Activated CD4-positive, alpha-beta T cell treated with anti-CD3 and anti-CD28 coated beads for 24 hours (primary cell): ENCODE measurements at regions not wholly inside any gene's neighbourhood (a gene's known extent, or its start where the extent isn't known, plus 50 kb on each side); places are given as distances from the start of the nearest gene placed in this dataset.
"Not testable (repeated sequence)": the region's sequence is repeated elsewhere in the genome, so short reads cannot be mapped to it uniquely, and the experiment has no call there.

Experiments used
- DNase-seq, 2 donors: peaks; one replicate each; pipeline ENCODE4 v3.0.0-alpha.2; 2020; ENCODE audit warnings: low read depth in 2 of 2

DNA sequence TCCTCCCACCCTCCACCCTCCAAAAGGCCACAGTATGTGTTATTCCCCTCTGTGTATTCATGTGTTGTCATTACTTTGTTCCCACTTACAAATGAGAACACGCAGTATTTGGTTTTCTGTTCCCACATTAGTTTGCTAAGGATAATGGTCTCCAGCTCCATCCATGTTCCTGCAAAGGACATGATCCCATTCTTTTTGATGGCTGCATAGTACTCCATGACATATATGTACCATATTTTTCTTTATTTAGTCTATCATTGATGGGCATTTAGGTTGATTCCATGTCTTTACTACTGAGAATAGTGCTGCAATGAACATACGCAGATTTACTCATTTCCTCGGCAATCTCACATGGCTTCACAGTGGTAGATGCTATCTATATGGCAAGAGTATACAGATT lies 453.6 kb upstream of the CFAP20DC start:
- DNase-seq = no peak

DNA sequence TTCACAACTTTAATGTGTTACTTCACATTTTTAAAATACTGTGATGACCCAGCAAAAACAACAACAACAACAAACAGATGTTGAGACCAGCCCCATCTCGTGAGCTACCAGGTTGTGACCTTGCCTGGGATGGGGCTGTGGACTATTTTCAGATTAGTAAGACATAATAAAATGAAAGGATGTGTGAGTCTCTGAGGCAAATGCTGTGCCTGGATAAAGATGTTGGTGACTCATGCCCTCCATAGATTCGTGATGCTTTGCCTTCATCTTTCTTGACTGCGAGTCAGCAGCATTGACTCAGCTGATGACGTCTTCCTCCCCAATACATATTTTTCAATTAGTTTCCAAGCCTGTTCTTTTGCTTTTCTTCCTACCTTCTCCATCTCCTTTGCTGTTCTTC lies 453.0 kb upstream of the CFAP20DC start:
- peak; percentile 5 to 25 for DNase-seq

DNA sequence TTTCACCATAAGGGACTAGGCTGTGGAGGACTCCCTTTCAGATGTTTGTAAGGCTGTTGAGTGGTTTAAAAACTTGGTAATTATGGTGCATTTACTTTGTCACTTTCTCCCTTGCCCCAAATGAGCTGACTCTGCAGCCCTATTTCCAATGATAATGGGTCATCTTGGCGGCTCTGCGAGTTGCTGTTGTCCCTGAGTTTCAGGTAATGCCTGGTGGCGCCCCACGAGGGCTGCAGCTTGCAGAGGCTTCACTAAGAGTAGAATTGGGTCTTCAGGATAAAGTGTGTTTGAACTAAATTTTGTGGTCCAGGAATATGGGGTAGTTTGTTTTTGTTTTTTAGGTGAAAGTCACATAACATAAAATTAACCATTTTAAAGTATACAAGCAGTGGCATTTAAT lies 450.1 kb upstream of the CFAP20DC start:
- no peak for DNase-seq

DNA sequence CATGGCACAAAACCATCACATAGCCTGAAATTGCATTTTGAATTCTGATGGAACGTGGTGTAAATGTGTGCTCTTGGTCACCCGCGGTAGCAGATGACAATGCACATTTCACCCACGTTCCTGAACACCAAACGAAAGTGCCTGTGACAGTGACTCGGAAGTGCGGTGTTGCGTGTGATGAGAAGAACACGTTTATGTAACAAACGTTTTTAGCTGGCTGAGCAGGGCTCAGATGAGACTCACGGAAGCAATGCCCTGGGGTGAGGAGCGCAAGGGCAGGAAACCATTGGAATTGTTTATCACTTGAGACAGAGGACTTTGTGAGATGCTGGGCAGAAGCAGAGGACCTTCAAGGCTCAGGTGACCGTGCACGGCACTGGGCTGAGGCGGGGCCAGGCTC lies 449.2 kb upstream of the CFAP20DC start:
- DNase-seq = no peak

DNA sequence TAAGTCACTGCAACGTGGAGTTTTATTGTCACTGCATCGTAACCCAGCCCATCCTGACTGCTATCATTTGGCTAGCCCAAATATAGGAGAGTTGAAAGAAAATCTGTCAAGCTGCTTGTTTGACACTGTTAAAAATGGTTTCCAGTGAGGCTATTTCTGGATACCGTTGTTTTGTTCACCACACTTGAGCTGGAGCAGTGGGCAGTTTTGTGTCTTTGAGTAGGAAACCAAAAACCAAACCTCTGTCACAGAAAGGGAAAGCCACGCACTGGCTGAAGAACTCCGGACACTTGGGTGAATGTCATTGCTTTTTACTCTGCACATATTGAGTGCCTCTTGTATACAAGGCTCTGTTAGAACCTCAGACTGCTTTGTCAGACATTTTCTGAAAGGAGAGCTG lies 446.4 kb upstream of the CFAP20DC start:
- DNase-seq = no peak

DNA sequence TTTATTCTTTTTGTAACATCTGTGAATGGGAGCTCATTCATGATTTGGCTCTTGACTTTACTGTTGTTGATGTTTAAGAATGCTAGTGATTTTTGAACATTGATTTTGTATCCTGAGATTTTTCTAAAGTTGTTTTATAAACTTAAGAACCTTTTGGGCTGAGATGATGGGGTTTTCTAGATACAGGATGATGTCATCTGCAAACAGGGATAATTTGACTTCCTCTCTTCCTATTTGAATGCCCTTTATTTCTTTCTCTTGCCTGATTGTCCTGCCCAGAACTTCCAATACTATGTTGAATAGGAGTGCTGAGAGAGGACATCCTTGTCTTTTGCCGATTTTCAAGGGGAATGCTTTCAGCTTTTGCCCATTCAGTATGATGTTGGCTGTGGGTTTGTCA lies 445.1 kb upstream of the CFAP20DC start:
- not testable (repeated sequence) for DNase-seq

DNA sequence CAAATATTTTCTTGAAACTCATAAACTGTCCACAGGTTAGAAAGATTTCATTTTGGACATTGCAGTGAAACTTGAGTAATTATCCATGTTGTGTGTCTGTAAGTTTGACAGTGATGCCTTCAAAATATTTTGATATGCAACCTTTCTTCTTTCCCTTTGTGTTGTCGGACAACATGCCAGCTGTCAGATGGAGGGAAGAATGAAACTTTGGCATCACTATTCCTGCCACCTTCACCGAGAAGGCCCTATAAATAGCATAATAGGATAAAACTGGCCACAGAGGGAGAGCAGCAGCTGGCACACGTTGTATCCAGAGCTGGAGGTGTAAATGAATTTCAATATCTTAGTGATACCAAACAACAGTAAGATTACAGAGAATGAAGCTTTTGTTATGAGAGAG lies 436.7 kb upstream of the CFAP20DC start:
- no peak for DNase-seq

DNA sequence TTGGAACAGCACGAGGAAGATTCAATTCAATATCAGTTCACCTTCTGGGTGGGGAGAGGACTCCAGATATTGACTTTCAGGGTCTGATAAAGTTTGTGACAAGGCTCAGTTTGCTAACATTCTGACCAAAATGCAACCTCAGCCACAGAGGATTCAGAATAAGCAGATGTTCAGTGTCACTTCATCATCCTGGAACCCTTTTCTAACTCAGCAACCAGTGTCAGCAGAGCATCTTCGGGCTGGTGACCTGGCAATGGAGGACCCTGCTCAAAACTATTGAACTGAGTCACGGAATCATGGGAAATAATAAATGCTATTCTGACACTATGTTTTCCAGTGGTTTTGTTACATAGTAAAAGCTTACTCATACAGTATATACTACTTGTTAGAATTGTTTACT lies 433.4 kb upstream of the CFAP20DC start:
- no peak for DNase-seq

DNA sequence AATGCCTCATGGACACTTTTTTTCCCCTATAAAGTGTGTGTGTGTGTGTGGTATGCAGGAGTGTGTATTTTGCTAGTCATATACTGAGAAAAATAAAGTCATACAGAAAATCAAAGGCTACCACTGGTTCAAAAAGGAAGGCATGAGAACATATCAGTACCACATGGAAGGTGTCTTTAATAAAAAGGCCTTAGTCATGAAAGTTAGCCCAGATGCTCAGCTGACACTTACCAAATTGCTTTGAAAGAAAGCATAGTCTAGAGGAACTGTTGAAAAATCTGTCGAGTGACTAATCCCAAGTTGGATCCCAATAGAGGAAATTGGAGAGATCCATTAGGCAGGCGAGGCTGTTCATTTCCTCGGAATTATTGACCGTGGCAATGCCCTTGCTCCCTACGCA lies 432.9 kb upstream of the CFAP20DC start:
- DNase-seq = no peak

DNA sequence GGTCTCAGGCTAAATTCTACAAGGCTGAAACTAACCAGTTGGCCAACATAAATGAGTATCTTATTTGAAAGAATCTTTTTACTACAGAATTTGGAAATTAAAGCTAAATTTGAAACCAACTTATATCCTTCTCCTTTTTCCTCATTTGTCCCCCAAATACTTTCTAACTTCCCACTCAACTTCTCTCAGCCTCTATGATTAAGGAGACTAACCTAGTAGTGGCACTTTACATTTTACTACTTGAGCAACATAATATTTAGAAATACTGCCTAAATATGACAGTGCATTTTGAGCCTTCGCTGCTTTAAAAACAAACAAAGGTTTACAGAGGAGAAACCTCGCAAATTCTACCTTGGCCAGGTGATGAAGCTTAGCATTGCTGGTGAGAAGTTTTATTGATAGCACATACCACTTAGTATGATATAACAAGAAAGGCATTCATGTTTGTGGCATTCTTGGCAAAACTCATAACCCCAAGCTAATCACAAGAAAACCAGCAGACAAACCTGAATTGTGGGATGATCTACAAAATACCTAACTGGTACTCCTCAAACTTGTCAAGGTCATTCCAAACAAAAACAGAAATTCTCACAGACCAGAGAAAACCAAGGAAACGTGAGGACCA lies 432.1 kb upstream of the CFAP20DC start:
- DNase-seq = no peak

DNA sequence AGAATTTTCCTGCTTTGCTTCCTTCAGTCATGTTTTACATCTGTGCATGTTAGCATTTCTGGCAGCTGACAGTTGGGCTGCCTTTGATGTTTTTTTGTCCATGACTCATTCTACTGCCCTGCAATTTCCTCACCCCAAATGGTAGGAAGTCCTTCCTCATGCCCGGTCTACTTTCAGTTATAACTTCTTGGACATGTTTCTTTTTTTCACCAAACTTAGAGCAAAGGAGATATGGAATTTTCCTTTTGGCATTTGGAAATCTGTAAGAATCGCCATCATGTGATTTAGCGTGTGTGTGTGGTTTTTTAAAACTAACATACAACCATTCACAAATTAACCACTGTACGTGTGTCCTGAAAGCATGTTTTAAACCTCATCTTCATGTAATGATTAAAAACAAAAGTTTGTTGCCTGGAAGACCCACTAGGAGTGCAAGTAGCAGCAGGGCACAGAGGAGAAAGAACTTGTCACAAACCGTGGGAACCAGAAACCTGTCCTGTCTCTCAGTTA lies 430.7 kb upstream of the CFAP20DC start:
- no peak for DNase-seq

DNA sequence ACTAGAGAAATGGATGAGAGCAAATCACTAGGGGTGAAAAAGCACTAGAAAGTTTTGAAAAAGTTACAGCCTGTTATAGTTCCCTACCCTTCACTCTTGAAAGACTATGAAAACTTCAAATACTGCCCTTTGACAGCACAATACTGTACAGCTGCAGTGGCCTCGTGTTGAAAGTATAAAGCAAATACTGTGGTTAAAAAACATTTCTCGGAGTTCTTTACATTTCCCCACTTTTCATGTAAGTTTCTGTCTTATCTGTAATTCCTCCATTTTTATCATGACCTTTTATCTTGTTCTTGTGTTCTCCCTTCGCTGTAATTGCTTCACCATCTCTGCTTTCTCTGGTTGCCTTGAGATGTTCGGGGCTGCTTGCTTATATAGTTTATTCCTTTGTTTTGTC lies 423.8 kb upstream of the CFAP20DC start:
- no peak for DNase-seq

DNA sequence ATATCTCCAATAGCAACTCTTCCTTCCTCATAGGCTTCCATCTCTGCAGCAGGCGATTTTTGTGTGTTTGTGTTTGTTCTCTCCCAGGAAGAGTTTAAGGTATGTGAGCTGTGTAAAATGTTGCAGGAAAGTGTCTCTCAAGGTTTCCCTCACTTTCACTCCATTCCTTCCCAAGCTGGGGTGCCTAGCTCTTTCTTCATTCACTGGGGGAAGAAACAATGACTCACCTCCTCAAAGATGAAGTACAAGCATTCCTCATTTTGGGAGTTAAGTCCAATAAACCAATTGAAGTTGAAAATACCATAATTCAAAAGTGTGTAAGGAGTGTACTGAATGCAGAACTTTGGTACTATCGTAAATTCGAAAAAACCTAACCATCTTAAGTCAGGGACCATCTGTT lies 422.7 kb upstream of the CFAP20DC start:
- no peak for DNase-seq

DNA sequence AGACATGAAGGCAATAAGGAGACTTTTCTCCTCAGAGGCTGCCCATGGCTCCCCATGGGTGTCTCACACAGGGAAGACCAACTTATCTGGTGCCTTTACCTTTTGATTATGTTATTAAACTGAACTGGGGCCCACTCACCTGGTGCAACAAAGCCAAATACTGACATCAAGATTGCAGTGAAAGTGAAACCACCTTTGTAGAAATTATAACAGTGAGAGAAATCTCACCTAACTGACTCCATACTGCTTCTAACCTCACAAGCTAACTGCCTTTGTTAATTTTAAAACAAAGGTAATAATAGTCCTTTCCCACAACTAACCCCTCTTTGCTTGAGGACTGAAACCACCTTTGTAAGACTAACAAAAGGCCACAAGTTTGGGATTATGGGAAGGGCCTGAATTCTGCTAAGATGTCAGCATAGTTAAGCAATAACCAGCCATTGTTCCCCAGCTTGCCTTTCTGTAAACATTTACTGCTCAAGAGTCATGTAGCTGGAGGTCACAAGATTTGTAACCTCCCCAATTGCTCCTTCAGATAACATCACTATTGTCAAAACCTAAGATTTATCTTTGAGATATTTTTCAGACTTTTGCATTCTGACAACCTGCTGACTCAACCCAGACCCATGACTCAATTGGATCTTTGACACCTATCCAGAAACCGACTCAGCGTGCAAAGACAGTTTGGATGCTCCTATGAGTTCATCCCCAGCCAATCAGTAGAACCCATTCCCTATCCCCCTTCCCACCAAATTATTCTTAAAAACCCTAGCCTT lies 420.3 kb upstream of the CFAP20DC start:
- DNase-seq = no peak

DNA sequence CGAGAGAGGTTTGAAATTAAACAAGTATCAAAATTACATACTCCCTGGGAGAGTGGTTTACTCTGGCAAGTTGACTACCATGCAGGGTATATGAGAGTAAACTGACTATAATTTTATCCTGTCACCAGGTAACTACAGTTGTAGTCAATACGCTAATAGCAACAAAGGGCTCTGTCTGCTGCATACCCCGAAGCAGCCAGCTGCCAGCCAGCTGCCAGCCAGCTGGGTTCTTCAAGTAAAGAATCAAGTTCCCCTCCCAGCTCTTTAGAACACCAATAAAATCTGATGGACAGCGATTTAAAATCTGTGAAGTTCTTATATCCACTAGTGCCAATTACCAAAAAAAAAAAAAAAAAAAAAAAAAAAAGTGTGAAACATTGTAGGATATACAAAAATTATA lies 417.7 kb upstream of the CFAP20DC start:
- no peak for DNase-seq

DNA sequence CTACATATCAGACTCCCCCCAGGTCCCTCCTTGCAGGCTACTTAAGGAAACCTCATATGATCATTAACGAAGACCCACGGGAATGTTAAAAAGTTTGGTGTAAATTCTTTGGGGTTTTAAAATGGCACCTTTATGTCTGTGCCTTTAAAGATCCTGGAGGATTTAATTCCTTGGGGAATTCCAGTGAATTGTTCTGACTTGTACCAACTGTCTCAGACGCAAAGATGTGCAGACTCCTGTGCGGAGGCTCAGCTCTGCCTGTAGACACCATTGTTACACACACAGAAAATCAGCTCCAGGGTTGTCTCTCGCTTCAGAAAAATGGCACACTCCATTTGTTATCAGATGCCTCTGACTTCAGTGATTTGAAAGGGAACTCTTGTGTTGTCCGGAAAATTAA lies 414.4 kb upstream of the CFAP20DC start:
- DNase-seq = no peak

DNA sequence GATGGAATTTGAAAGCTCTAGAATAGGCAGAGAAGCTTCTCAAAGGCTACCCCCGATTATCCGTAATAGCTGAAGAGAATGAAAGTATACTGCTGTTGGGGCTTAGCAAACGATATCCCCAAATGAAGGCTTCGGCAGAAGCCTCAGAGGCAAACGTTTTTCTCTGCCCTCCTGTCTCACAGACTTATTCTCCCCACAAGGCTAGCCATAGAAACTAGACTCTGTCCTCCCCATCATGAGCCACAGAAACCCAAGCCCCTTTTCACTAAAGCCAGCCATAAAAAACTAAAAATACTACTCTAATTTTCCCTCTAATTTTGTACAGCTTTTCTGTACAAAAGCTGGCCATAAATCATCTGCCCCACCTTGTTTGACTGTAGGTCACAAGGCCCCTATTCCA lies 413.4 kb upstream of the CFAP20DC start:
- no peak for DNase-seq

DNA sequence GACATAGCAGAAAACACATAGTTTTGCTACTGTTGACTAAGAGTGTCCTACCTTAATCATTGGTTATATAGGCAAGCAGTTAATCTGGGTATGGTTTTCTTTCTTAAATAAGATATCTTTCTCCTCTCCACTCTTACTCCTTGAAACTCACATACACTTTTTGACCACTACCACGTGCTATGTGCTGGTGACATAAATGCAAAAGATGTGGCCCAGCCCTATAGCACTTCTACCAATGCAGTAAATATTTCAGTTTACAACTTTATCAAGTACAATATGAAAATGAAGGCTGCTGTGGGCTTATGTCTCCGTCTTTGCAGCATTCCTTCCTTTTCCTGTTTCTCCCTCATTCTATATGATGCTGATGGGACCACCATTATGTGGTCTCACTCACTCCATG lies 410.2 kb upstream of the CFAP20DC start:
- no peak for DNase-seq

DNA sequence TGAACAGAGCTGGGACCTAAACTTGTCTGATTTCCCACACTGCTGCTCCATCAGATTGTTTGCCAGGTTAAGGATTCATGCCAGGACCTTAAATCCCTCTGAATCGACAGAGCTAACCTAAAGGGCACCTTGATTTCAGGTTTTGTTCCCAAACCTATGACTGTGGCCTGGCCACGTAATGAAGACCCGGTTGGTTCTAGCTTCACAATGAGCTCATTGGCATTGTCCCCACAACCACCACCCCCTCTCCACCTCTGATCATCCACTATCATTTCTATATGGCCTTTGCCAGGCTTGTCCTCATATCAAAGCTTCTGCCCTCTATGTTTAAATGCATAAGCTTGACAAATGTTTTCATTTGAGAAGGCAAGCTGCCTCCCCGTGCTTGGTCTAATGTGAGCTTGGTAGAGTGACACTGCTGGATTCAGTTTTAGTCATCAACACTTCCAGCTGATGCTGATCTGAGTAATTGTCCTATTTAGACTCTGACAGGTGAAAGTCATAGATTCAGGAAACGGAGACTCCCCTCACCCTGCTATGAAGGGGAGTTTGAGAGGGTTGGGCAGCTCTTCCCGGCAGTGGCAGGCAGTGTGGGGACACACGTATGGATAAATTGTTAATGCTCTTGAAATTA lies 407.1 kb upstream of the CFAP20DC start:
- peak; percentile 8 to 19 for DNase-seq

DNA sequence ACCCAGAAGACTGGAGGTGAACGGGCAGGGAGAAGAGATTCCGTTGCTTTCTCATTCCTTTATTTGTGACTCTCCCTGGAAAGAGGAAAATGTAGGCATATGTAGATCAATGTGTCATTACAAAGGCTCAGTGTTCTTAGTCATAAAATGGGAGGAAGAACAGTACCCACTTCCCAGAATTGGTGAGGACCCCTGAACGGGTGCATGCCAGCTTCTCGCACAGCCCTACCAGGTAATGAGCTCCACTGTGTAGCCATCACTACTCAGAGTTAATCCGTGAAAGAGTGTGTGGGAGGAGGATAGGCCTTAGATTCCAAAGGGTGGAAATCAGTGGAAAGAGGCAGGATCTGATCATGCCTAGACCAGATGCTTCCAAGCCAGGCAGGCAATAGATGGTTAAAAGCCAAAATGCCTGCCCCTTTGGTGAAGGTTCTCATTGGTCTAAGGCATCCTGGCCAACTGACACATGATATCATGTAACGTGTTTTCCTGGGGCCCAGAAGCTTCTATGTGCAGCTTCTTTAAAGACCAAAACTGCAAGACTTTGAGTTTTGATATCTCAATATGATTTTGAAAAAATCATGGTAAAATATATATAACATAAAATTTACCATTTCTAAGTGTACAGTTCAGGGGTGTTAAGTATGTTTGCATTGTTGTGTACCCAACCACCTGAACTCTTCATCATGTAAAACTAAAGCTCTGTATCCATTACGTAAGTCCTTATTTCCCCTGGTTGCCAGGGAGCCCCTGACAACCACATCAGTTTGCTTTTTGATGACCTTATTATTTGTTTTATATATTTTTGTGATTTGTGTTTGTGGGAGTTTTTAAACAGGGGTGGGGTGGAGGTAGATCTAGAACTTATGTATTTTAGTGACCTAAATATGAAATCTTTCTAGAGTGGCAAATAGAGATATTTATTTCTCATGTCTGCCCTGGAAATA lies 402.2 kb upstream of the CFAP20DC start:
- DNase-seq = no peak

DNA sequence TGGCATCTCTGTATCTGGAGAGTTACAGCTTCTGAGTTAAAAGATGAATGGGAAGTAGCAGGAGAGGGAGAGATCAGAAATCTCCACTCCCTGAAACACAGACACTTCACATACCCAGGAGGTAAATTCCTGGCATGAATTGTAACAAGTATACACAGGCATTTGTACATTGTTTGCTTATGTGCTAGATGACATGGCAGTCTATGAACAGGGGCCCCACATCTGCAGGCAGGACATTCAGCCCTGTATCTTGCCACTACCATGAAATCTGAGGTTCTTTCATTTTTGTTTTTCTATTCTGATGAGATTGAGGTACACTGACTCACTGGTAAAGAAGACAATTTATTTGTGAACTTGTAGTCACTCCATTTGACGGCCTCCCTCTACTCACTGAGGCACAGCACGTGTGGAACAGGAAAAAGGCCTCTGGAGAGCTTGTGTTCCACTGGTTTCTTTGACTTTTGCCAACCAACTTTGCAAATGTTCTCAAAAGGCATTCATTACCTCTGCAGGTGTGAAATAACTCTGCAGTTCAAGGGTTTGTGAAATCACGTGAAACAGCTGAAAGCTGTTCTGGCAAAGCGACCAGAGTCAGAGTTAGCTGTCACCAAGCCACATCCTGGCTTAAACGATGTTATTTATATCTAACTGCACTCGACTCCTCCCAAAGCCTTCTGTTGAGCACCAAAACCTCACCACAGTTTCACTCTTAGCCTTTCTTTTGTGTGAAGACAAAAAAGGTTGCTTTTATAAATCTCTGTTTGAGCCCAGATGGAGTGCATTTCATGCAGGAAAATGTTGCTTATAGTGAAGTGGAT lies 401.3 kb upstream of the CFAP20DC start:
- peak in 1 of 2 donors; percentile 39 for DNase-seq
